B cell (primary cell): ENCODE measurements at regions not wholly inside any gene's neighbourhood (a gene's known extent, or its start where the extent isn't known, plus 50 kb on each side); places are given as distances from the start of the nearest gene placed in this dataset.

ENCODE experiments used
- ATAC-seq: fragments of 200-7000 bp; cut with Tn5 transposase; one replicate; pipeline ENCODE4 v1.10.0; 2021; ENCODE audit warnings: low read depth, mild to moderate bottlenecking, moderate number of reproducible peaks, moderate library complexity
- CTCF ChIA-PET: fragments of 350-600 bp; sonication (Branson Sonifier 250); formaldehyde crosslinking; loops from one replicate; lab custom pipeline; 2021; ENCODE audit warnings: antibody characterized with exemption, inconsistent platforms; lab: Charles Lee
- POLR2A ChIA-PET: fragments of 350-600 bp; sonication (Branson Sonifier 250); formaldehyde crosslinking; loops from one replicate; lab custom pipeline; 2021; ENCODE audit warnings: antibody characterized with exemption; lab: Charles Lee
- DNase-seq: peaks from one replicate; pipeline ENCODE4 v3.0.0; 2013
- H2AFZ ChIP-seq: 2 replicates; pipeline ENCODE4 v1.6.1; 2012; ENCODE audit warnings: mild to moderate bottlenecking, low read depth, low read length; ENCODE audit not compliant: insufficient read depth, poor library complexity, severe bottlenecking
- H3K27ac ChIP-seq, 2 donors: 1 replicate in 1 of 2; 2 replicates in 1 of 2; pipeline ENCODE4 v1.5.1; 2012 to 2013; ENCODE audit warnings: low read length in 2 of 2, mild to moderate bottlenecking in 2 of 2, moderate library complexity in 1 of 2
- H3K27me3 ChIP-seq, 4 experiments: fragments of 200-600 bp in 1 of 4; sonication (generic) in 1 of 4; replicated peaks in 1 of 4; 1 replicate in 2 of 4; 2 replicates in 2 of 4; pipeline versions ENCODE4 v1.6.1 to v1.7.0; 2013 to 2016; ENCODE audit warnings: low read length in 3 of 4, mild to moderate bottlenecking in 2 of 4, mixed read lengths in 1 of 4, moderate library complexity in 1 of 4; ENCODE audit not compliant: insufficient read depth in 4 of 4, control insufficient read depth in 3 of 4; ENCODE audit errors: control extremely low read depth in 1 of 4
- H3K36me3 ChIP-seq, 2 experiments: replicated peaks in 1 of 2; 1 replicate in 1 of 2; 2 replicates in 1 of 2; pipeline versions ENCODE4 v1.6.1 to v1.7.1; 2013; ENCODE audit warnings: low read length in 1 of 2; ENCODE audit not compliant: insufficient read depth in 2 of 2, control insufficient read depth in 1 of 2; ENCODE audit errors: control extremely low read depth in 1 of 2, extremely low read depth in 1 of 2
- H3K4me1 ChIP-seq, 2 donors: fragments of 200-600 bp in 1 of 2; sonication (generic) in 1 of 2; 1 replicate in 1 of 2; 2 replicates in 1 of 2; pipeline versions ENCODE4 v1.5.1 to v1.6.1; 2013 to 2017; ENCODE audit warnings: low read length in 2 of 2; ENCODE audit not compliant: control insufficient read depth in 2 of 2, insufficient read depth in 2 of 2
- H3K4me2 ChIP-seq: replicated peaks from 2 replicates; pipeline ENCODE3; 2012; ENCODE audit warnings: mild to moderate bottlenecking, low read depth, low read length; ENCODE audit not compliant: poor library complexity, severe bottlenecking
- H3K4me3 ChIP-seq, 5 experiments: fragments of 200-600 bp in 1 of 5; sonication (generic) in 1 of 5; 1 replicate in 3 of 5; 2 replicates in 2 of 5; pipeline versions ENCODE4 v1.5.1 to v1.7.0; 2011 to 2016; ENCODE audit warnings: low read length in 4 of 5, mild to moderate bottlenecking in 4 of 5, low read depth in 2 of 5, control low read depth in 1 of 5, moderate library complexity in 1 of 5; ENCODE audit not compliant: insufficient read depth in 1 of 5; ENCODE audit errors: control extremely low read depth in 1 of 5, extremely low read depth in 1 of 5
- H3K79me2 ChIP-seq: fragments of 200-600 bp; sonication (generic); one replicate; pipeline ENCODE4 v1.6.0; 2016; ENCODE audit warnings: low read length; ENCODE audit not compliant: control insufficient read depth, insufficient read depth
- H3K9ac ChIP-seq: fragments of 200-600 bp; sonication (generic); 2 replicates; pipeline ENCODE4 v1.6.1; 2017; ENCODE audit warnings: mild to moderate bottlenecking, low read length, moderate library complexity
- H3K9me3 ChIP-seq, 3 donors: one replicate each; pipeline versions ENCODE4 v1.6.1 to v1.7.1; 2013; ENCODE audit warnings: low read length in 2 of 3; ENCODE audit not compliant: control insufficient read depth in 2 of 3, insufficient read depth in 1 of 3; ENCODE audit errors: control extremely low read depth in 1 of 3
- H4K20me1 ChIP-seq: 2 replicates; pipeline ENCODE4 v1.6.0; 2012; ENCODE audit warnings: mild to moderate bottlenecking, low read length; ENCODE audit not compliant: insufficient read depth, control insufficient read depth, poor library complexity, severe bottlenecking
- H3K27ac Mint-ChIP-seq: one replicate; pipeline ENCODE4 v1.8.0; 2021; ENCODE audit warnings: mixed read lengths
- H3K27me3 Mint-ChIP-seq: one replicate; pipeline ENCODE4 v1.8.0; 2021; ENCODE audit warnings: mixed read lengths
- H3K4me1 Mint-ChIP-seq: one replicate; pipeline ENCODE4 v1.8.0; 2021; ENCODE audit warnings: mixed read lengths
- H3K4me3 Mint-ChIP-seq: one replicate; pipeline ENCODE4 v1.8.0; 2021; ENCODE audit warnings: mixed read lengths
- H3K9me3 Mint-ChIP-seq: one replicate; pipeline ENCODE4 v1.8.0; 2022; ENCODE audit warnings: mixed read lengths; ENCODE audit not compliant: insufficient read depth
- CTCF ChIP-seq: fragments of 200-600 bp; IDR thresholded peaks from one replicate; pipeline ENCODE4 v1.8.0; 2022; ENCODE audit warnings: antibody characterized with exemption, mild to moderate bottlenecking
- EZH2 ChIP-seq: IDR thresholded peaks from 2 replicates; pipeline ENCODE4 v1.6.1; 2012; ENCODE audit warnings: borderline replicate concordance, low read depth, mild to moderate bottlenecking, moderate library complexity, low read length; ENCODE audit not compliant: insufficient read depth, poor library complexity, severe bottlenecking
- WGBS: methylation state at CpG from one replicate; pipeline ENCODE4 v1.1.5; 2013; ENCODE audit warnings: missing lambda C conversion rate; ENCODE audit not compliant: insufficient coverage; 5-methylcytosine and 5-hydroxymethylcytosine counted together
- intact Hi-C: fragments of 100-400 bp; cut with micrococcal nuclease; formaldehyde crosslinking; loops from one replicate; pipeline ENCODE4 v1.10.0; 2022

DNA sequence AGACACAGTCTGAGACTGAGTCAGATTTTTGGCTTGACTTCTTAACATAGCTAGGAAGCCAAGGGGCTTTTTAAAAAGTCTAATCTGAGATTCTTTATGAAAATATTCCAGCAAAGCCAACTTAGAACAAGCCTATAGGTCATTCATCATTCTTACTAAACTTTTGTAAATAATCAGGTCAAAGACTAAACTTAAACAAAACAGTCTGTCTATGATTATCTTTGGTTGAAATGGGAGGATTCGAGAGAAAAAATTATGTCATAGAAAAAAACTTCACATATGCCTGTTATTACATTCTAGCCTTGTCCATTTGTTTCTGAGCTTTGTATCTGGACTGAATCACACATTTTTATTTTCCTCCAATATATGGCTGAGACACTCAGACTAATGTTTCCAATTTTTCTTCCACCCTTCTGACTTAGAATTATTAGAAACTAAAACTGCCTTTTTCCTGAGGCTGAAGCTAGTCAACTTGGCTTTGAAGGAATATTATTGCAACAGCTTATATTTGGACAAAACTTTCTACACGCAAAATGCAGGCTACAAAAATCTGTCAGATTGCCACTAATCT is 83.3 kb downstream of the ETS2 start:
- TF ChIP-seq EZH2 = no peak
- TF ChIP-seq CTCF = no peak
- no peak overlapping the region for H2AFZ ChIP-seq
- H3K4me3 ChIP-seq = no peak overlapping the region
- no peaks in the 10 kb centered on the region for H4K20me1 ChIP-seq
- ChIA-PET CTCF (no interaction called here), POLR2A (no interaction called here)
- H3K9ac ChIP-seq = no peak overlapping the region
- ATAC-seq = no peak
- DNase-seq = no peak
- no peaks in the 10 kb centered on the region for H3K4me1 Mint-ChIP-seq
- intact Hi-C loops = no loop called here
- no peak overlapping the region for H3K4me2 ChIP-seq
- H3K4me3 Mint-ChIP-seq = no peak overlapping the region
- no peak overlapping the region for H3K27ac ChIP-seq
- no peaks in the 10 kb centered on the region for H3K27me3 ChIP-seq
- H3K4me1 ChIP-seq = no peaks in the 10 kb centered on the region
- no peaks in the 10 kb centered on the region for H3K27me3 Mint-ChIP-seq
- peaks cover 11% of the 10 kb centered on the region for H3K9me3 Mint-ChIP-seq
- peaks cover 3 to 18% (median 15%) of the 10 kb centered on the region in 3 donors for H3K9me3 ChIP-seq
- no peak overlapping the region for H3K27ac Mint-ChIP-seq
- 80% methylated on average over 1 of the region's 2 CpGs for WGBS
- H3K79me2 ChIP-seq = no peaks in the 10 kb centered on the region
- H3K36me3 ChIP-seq = no peaks in the 10 kb centered on the region

DNA sequence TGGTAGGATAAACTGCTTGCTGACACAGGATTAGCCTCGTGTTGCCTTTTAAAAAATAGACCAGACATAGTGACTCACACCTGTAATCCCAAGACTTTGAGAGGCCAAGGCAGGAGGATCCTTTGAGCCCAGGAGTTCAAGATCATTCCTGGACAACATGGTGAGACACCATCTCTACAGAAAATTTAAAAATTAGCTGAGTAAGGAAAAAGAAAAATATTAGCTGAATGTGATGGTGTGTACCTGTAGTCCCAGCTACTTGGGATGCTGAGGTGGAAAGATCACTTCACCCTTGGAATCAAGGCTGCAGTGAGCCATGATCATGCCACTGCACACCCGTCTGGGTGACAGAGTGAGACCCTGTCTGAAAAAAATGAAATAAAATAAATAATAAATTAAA is 82.0 kb downstream of the ETS2 start:
- no peak overlapping the region for H3K27ac Mint-ChIP-seq
- no peaks in the 10 kb centered on the region for H4K20me1 ChIP-seq
- H3K27me3 Mint-ChIP-seq = no peaks in the 10 kb centered on the region
- DNase-seq = no peak
- H3K27me3 ChIP-seq = no peaks in the 10 kb centered on the region
- ATAC-seq = no peak
- peaks cover 7 to 20% (median 19%) of the 10 kb centered on the region in 3 donors for H3K9me3 ChIP-seq
- ChIA-PET CTCF (no interaction called here), POLR2A (no interaction called here)
- H3K4me1 Mint-ChIP-seq = no peaks in the 10 kb centered on the region
- no peaks in the 10 kb centered on the region for H3K4me1 ChIP-seq
- H3K79me2 ChIP-seq = no peaks in the 10 kb centered on the region
- no peak overlapping the region for H3K9ac ChIP-seq
- H3K4me2 ChIP-seq = no peak overlapping the region
- H3K9me3 Mint-ChIP-seq = peaks cover 16% of the 10 kb centered on the region
- TF ChIP-seq EZH2 (no peak), CTCF (no peak)
- H3K4me3 ChIP-seq = no peak overlapping the region
- no peak overlapping the region for H3K4me3 Mint-ChIP-seq
- H2AFZ ChIP-seq = no peak overlapping the region
- WGBS = no CpG with 5 or more reads among the region's 2 CpGs
- intact Hi-C loops = no loop called here
- H3K36me3 ChIP-seq = no peaks in the 10 kb centered on the region
- no peak overlapping the region for H3K27ac ChIP-seq
